ENCODE measurements at regions not wholly inside any gene's neighbourhood (a gene's known extent, or its start where the extent isn't known, plus 50 kb on each side); places are given as distances from the start of the nearest gene placed in this dataset.

DNA sequence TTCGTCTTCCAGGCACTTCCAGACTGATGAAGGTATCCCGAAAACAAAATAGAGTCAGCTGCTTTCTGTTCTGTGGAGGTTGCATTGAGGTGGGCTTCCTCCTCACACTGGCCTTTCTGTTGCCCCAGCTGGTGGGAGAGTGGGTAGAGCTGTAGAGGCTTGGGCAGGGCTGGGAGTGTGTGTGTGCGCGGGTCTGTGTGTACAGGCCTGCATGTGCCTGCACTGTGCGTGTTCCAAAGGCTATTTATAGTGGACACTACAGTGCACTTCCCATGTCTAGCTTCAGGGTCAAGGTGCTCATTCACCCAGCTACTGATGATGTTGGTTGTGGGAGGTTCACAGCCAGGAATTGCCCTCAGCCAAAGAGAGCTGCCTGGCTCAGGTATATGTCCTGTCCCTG lies 260.1 kb upstream of the HABP2 start:
- DNase-seq: no peak

DNA sequence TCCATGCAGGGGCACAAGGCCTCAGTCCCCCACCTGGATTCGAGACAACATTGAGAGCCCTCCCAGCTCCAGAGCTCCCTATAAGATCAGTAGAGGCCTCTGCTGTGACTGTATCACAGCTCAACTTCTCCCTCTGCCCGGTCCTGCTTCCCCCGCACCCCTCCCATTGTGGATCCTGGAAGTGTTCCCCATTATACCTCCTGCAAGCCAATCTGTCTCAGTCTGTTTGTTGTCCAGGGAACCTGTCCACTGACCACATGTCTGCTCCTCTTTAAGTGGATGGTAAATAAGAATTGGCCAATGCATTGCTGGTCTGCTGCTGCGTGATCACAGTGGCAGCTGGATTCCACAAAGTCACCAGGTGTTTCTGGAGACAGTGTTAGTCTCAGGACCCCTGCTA lies 259.7 kb upstream of the HABP2 start:
- no peak for DNase-seq

DNA sequence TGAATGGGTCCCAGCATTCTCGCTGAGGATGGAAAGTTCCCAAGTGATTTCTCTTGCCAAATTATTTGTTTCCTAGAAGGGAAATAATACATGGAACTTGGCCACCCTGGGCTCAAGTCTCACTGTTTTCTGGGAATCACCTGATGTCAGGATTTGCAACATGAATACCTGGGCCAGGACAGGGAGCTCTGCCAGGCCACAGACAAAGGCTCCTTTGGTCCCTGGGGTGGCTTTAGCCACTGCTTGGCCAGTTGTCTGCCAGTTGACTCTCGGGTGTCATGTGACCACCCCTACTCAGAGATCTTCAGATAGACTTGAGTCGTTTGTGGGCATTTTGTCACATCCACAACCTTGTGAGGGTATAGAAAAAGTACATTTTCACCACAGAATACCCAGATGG lies 258.0 kb upstream of the HABP2 start:
- DNase-seq: no peak

DNA sequence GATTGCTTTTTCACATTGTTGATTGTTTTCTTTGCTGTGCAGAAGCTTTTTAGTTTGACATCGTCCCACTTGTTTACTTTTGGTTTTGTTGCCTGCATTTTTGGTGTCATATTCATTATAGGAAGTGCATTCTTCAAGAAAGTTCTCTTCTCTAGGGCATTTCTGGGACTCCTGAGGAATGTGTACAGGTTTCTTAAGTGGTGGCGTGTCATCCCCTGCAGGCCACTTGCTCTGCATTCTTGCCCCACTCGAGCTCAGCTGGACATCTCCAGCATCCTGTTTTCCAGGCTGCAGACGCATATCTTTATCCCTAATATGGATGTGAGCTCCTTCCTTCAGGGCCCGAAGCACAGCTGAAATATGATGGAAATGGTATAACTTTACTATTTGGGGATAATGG lies 255.6 kb upstream of the HABP2 start:
- no peak for DNase-seq

DNA sequence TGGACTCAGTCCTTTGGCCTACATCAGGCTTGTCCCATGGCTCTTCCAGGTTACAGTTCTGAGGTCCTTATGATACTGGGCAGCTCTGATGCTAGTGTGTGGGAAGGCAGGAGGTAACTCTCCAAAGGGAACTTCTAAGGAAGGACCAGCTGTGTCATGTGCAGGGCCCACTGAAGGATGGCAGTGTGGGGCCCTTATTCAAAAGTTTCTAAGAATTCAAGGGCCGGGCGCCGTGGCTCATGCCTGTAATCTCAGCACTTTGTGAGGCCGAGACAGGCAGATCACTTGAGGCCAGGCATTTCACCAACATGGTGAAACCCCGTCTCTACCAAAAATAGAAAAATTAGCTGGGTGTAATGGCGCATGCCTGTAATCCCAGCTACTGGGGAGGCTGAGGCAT lies 254.2 kb upstream of the HABP2 start:
- DNase-seq: no peak

DNA sequence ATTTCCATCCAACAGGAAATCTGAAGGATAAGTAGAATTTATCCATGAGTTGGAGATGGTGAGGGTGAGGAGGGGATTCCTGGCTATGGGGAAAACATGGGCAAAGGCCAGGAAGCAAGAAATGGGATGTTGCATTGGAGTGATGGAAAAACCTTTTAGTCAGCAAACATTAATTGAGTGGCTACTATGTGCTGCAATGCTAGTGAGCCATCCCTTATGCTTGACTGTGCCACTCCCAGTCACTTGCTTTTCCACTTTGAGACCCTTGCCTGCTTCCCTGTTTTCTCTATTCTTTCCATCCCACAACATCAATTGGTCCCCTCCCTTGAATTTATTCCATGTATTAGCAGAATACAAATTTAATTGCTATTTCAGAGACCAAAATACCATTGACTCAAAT lies 252.7 kb upstream of the HABP2 start:
- no peak for DNase-seq

DNA sequence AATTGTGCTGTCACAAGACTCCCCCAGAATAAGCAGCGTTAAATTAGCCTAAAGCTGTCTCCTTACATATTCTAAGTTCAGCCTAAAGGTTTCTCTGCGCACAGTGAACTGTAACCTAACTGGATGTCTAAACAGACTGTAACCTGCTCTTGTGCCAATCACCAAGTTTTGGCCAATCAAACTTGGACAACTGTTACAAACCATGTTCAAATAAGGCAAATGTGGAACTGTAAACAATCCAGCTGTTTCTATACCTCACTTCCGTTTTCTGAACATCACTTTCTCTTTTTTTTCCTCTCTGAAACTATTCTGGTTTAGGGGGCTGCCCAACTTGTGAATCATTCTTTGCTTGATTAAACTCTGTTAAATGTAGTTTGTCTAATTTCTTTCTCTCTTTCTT lies 252.2 kb upstream of the HABP2 start:
- no peak for DNase-seq

DNA sequence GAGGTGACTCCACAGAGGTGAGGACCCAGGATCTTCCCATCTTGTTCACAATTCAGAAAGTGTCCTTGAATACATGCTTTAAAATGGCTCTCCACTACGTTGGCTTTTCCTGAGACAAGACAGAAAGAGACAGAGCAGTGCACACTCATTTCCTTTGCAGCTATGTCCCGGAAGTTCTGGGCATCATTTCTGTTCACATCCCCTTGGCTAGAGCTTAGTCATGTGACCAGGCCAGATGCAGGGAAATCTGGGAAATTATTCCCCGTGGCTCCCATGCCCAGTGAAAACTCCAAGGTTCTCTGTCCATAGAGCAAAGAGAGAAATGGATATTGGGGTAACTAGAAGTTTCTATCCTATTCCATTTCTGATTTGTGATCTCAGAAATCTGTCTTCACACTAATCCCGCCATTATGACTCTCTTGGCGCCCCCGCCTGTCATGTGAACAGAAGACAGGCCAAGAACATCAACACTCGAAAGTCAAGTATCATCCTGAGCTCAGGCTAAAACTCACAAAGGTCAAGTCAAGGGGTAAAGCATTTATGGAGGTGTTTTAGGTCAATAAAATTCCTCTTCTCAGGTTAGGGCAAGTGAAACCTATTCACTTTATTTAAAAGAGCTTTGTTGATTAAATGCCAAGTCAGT lies 251.4 kb upstream of the HABP2 start:
- no peak for DNase-seq

DNA sequence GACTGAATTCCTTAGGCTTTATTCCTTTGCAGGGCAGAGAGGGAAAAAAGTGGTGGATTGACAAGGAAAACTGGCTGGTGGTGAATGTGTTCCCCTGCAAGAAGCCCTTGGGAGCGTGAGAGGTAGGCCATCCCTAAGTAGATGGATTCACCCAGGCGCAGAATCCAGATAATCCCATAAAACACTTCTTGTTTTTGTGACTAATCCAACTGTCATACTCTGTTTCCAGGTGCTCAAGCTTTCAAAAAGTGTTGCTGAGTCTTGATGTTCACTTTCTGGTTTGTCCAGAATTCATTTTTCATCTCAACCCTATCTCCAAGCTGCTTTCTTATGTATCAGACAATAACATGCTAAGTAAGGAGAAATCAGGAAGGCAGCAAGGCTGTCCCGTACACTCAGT lies 250.8 kb upstream of the HABP2 start:
- no peak for DNase-seq

DNA sequence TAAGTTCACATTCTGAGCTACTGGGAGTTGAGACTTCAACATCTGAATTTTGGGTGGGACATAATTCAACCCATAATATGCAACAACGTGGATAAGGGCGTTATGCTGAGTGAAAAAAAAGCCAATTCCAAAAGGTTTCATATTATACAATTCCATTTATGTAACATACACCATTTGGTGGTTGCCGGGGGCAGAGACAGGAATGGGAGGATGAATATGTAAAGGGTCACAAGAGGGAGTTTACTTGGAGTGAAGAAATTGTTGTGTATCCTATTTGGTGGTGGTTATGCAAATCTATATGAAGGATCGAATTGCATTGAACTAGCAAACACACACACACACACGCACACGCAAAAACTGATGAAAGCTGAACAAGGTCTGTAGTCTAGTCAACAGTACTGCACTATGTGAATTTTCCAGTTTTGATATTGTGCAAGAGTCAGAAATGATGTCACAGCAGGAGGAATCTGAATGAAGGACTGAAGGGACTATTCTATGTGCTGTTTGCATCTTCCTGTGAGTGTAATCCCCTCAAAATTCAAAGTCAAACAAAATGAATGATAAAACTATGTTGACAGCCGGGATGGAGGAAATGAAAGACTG lies 249.2 kb upstream of the HABP2 start:
- no peak for DNase-seq

DNA sequence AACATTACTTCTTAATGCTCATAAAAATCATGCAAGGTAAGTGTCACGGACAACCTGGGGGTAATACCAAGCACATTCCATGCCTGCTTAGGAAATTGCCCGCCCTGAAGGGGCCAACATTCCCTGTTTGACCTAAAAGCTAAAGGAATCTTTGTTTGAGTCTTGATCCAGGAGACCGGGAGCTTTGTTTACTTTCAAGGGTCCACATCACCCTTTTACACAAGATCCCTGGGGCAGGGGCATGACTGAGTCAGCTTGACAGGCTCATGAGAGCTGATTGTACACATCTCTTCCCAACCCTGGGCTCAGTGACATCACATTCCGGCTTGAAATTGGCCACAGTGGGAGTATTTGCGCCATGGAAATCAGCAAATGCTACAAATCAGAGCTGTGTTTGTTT lies 248.1 kb upstream of the HABP2 start:
- no peak for DNase-seq

DNA sequence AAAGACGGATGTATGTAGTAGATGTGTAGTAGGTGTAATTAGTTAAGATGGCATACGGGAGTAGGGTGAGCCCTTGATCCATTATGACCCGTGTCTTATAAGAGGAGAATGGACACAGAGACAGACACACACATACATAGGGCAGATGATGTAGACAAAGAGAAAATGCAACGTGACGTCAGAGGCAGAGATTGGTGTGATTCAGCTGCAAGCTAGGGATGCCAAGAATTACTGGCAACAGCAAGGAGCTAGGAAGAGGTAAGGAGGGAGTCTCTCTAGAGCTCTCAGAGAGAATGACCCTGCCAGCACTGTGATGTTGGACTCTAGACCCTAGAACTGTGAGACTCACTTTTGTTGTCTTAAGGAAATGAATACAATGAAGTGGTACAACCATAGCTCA lies 247.0 kb upstream of the HABP2 start:
- no peak for DNase-seq

DNA sequence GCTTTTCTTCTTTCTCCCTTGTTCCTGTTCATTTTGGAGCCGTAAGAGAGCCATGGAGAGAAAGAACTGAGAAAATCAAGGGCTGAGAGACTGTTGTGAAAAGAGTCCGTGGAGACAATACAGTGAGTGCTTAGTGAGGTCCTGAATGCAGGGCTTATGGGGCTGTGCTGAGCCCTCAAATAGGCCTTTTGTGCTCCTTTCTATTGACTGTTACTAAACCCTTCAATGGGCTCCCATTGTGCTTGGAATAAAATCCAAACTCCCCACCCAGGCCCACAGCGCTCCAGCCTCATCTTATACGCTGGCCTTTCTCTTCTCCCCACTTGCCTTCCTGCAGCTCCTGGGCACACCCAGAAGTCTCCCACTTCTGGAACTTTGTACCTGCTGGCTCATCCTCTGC lies 243.1 kb upstream of the HABP2 start:
- DNase-seq: no peak

DNA sequence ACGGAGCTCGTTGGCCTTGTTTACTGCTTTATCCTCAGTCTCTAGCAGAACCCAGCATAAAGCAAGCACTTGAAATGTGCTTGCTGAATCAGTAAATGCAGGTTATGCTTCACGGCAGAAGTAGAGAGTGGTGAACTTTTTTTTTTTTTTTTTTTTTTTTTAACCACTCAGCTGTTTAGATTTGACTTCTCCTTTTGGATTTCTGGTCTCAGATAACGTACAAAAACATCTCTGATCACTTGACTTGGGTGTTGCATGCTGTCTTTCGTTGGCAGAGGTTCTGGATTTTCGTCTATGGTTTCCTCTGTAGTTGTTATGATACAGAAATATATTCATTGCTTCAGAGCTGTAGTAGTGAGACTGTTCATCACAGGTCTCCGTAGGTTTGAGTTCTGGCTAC lies 242.5 kb upstream of the HABP2 start:
- no peak for DNase-seq

DNA sequence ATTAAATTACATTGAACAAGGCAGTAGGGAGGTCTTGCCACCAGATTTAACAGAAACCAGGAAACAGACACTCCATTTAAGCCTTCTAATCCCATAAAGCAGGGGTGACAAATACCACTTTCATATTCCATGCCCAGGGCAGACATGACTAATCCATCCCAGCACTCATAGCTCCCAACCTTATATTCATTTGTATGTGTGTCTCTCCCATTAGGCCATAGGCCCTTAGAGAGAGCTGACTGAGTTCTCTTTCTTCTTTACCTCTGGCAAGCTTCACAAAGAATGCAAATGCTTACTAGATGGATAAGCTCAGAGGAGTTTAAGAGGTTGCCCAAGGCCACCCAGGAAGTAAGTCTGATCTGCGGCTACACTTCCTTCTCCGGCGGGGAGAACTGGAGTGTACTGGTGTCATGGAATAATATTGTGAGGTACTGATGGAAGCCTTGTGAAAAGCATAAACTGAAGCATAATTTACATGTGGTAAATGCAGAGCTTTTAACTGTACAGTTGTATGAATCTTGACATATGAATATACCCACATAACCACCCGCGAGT lies 239.7 kb upstream of the HABP2 start:
- DNase-seq: no peak

DNA sequence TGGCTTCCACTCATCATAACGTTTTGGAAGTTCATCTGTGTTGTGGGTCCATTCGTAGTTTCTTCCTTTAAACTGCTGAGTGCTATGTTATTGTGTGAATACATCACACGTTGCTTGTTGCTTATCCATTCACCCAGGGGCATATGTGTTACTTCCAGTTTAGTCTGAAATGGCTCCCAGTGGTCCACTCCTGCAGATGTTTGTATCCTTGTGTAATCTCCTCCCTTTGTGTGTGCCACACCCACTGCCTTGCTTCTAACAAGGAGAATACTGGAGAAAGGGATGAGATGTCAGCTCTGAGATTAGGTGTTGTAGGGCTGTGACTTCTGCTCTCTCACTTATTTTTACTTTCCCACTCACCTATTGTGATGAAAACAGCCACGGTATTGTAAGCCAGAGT lies 239.1 kb upstream of the HABP2 start:
- DNase-seq: no peak

DNA sequence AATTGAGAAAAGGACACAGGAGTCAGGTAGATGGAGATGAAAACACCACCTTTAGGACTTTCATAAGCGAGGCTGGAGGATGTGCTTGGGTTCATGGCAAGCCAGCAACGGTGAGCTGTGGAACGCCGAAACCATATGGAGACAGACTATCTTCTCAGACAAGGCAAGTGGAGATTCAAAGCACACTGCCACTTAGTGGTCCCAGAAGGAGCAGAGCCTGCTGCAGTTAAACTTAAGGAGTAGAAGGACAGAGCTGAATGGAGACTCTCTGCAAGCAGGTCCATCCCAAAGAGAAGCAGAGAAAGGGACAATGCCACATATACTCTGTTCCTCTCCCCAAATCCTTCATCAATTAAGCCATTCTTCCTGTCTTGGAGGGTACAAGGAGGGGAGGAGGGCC lies 236.3 kb upstream of the HABP2 start:
- DNase-seq: no peak

DNA sequence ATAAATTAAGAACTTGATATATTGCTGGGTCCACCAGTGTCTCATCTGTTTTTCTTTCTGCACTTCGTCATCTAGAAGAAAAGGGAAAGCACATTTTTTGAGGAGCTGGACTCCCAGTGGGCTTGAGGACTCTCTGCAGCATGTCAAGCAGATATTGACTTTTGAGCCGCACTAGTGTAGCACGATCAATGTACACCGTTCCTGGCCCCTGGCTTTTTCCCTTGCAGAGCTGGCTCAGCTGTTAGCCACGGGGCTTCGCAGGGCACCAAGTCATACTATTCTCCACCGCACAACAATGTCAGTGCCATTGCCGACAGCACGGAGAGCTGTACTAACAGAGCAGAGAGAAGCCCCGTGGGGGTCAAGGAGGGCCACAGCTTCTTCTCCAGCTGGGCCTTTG lies 235.4 kb upstream of the HABP2 start:
- DNase-seq: no peak

DNA sequence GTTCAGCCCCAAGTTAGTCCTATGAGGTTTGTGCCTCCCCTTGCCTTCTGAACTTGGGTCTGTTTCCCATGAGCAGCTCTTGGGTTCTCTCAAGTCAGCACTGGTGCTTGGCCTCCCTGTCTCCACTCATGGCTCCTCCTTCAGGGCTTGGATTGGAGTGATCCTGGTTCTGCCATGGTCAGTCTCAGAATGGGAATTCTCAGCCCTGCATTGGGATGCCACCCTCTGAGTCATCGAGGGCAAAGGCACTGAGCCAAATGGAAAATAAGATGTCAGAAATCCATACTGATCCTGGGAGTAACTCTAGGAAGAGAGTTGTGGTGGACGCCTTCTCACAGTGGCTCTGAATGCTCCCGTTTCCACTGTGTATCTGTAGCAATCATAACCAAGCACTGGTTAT lies 233.4 kb upstream of the HABP2 start:
- DNase-seq: no peak

DNA sequence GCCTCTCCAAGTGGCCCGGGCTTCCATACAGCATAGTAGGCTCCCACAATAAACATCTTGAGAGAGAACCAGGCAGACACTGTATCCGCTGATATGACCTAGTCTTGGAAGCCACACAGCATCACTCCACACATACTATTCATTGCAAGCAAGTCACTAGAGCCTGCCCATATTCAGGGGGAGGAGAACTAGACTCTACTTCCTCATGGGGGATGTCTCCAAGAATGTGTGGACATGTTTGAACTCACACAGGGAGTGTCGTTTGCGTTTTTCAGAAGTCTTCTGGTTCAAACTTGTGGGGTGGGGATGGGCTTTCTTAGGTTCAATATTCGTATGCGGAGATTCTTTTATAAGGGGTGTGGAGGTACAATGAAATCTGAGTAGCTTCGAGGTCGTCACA lies 232.6 kb upstream of the HABP2 start:
- no peak for DNase-seq

DNA sequence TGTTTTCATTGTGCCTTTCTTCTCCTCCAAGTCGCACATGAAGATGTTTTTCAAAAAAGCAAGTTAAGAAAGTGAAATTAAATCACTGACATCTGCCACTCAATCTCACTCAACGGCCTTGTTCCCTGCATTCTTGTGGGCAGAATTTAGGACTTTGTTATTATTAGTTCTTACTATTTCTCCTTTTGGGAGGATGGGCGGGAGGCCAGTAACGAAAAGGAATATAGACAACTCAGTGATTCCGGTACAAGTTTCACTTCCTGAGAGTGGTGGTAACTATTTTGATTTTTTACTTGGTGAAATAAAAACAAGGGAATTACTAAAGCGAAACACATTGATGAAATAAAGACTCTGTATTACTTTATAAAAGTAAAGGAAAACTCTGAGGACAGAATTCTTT lies 231.9 kb upstream of the HABP2 start:
- no peak for DNase-seq

DNA sequence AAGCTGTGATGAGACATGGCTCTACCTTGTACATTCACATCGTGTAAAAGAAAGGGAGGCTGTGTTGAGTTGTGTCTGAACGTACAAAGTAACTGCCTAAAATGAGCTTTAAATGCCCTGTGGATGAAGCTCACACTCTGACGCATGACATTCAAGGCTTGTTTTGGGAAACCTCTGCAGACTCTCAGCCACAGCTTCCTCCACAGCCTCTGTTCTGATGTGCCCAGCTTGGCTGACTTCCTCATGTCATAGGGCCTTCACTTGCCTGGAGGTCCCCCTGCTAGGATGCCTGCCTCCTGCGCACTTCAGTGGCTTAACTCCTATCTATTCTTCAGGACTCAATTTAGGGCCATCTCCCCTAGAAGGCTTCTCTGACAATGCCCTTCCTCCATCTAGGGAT lies 230.0 kb upstream of the HABP2 start:
- DNase-seq: no peak

DNA sequence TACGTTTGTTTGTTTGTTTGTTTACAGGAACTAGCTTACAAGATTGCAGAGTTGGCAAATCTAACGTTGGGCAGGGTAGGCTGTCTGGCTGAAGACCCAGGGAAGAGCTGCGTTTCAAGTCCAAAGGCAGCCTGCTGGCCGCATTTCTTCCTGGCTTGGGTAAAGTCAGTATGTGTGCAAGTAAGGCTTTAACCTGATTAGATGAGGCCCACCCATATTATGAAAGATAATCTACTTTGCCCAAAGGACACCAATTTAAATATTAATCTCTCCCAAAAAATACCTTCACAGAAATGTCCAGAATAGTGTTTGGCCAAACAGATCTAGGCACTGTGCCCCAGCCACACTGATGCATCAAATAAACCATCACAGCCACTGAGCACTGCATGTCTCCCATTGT lies 228.9 kb upstream of the HABP2 start:
- DNase-seq: no peak

DNA sequence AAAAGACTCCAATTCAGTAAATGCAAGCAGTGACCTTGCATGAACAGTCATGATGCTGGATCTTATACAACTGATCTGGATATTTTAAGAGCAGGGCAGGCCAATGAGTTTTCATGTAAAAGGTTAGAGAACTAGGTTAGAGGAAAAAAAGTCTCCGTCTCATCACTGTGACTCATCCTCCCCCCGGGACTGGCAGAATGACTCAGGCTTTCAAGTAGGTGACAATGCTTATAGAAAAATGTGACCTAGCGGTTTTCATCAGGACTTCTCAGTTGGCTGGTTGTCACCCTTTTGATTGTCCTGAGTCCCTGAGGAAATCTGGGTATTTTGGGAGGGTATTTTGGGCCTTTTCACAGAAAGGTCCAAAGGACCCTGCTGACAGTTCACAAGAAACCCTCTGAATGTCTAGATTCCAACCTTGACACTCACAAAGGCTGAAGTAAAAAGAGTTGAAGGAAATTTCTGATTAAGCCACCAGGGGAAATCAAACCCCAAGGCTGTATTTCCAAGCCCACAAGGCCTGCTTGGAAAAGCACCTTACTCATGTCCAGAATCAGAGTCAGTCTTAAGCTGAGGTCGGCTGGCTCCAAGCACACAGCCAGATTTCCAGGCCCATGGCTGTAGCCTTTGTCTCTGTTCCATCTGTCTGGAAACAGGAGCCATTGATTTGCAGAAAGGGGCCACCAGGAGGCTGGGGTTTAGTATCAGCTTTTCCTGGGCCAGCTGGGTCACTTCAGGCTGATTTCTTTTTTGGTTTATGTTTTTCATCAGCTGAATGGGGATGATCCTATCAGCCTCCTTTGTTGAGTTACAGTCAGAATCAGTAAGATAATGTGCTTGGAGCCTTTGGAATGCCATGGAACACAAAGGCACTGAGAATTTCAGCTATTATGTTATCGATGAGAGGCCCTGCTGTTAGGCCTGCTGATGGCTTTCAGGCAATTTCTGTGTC lies 226.4 kb upstream of the HABP2 start:
- no peak for DNase-seq

Data from NCI-H1930 (cell line).